K562 (cell line): ENCODE measurements at regions not wholly inside any gene's neighbourhood (a gene's known extent, or its start where the extent isn't known, plus 50 kb on each side); places are given as distances from the start of the nearest gene placed in this dataset.

ENCODE experiments used
- ATAC-seq: fragments of 200-7000 bp; cut with Tn5 transposase; 3 replicates; pipeline ENCODE4 v1.9.1; 2020; ENCODE audit warnings: moderate library complexity
- BruUV-seq: library from RNA; stranded (reverse); fragments of 400-500 nt; replicated peaks from 2 replicates; lab custom pipeline; 2021; lab: Mats Ljungman, UMichigan
- CTCF ChIA-PET: fragments of 300-600 bp; formaldehyde crosslinking; extraction: SDS; loops from one replicate; lab custom pipeline; 2021; ENCODE audit warnings: low intra/inter-chr PET ratio; lab: Yijun Ruan, JAX
- POLR2A ChIA-PET: fragments of 300-600, 350-650 bp; sonication (Branson Sonifier 250); formaldehyde crosslinking; extraction: SDS; loops from one replicate; lab custom pipeline; 2021; ENCODE audit warnings: antibody characterized with exemption, inconsistent platforms; lab: Yijun Ruan, JAX
- DNase-seq, 4 experiments: peaks; one replicate each; pipeline versions ENCODE4 v3.0.0 to v3.0.0-alpha.2; 2011 to 2018; ENCODE audit warnings: low spot score in 3 of 4, mixed read lengths in 3 of 4; ENCODE audit errors: extremely low read depth in 1 of 4
- FAIRE-seq: peaks from 2 replicates; lab custom pipeline; 2011; peaks lifted over from hg19 to GRCh38; lab: Jason Lieb, UNC
- H2AFZ ChIP-seq: 2 replicates; pipeline ENCODE4 v1.6.0; 2011; ENCODE audit warnings: low read depth, low read length, control low read depth, inconsistent platforms
- H3K27ac ChIP-seq: fragments of 200-600 bp; 3 replicates; pipeline ENCODE4 v1.8.0; 2011; ENCODE audit warnings: low read depth, mild to moderate bottlenecking, control low read depth, inconsistent platforms, low read length, moderate library complexity, mixed read lengths; ENCODE audit errors: extremely low read depth
- H3K27me3 ChIP-seq, 2 experiments: fragments of 300-600 bp in 1 of 2; 2 replicates in 1 of 2; 3 replicates in 1 of 2; pipeline versions ENCODE4 v1.6.0 to v1.8.0; 2011; ENCODE audit warnings: inconsistent platforms in 2 of 2, low read length in 2 of 2, mild to moderate bottlenecking in 1 of 2, mixed read lengths in 1 of 2, moderate library complexity in 1 of 2; ENCODE audit not compliant: control insufficient read depth in 2 of 2, insufficient read depth in 2 of 2
- H3K36me3 ChIP-seq: fragments of 300-600 bp; 3 replicates; pipeline ENCODE4 v1.8.0; 2011; ENCODE audit warnings: mild to moderate bottlenecking, low read length, inconsistent platforms; ENCODE audit not compliant: control insufficient read depth, insufficient read depth
- H3K4me1 ChIP-seq, 2 experiments: fragments of 200-600 bp in 1 of 2; replicated peaks in 1 of 2; 2 replicates in 1 of 2; 3 replicates in 1 of 2; pipeline versions ENCODE4 v1.5.1 to v1.8.0; 2011; ENCODE audit warnings: inconsistent platforms in 2 of 2, low read length in 2 of 2, mild to moderate bottlenecking in 1 of 2, mixed read lengths in 1 of 2, moderate library complexity in 1 of 2; ENCODE audit not compliant: control insufficient read depth in 2 of 2, insufficient read depth in 2 of 2
- H3K4me2 ChIP-seq: 2 replicates; pipeline ENCODE4 v1.6.1; 2011; ENCODE audit warnings: low read length, control low read depth, inconsistent platforms, mixed read lengths; ENCODE audit not compliant: insufficient read depth
- H3K4me3 ChIP-seq: fragments of 200-600 bp; sonication (generic), shearing (Covaris generic); 2 replicates; pipeline ENCODE4 v1.5.1; 2016; ENCODE audit warnings: control low read depth, inconsistent platforms
- H3K79me2 ChIP-seq: fragments of 200-600 bp; 3 replicates; pipeline ENCODE4 v1.8.0; 2011; ENCODE audit warnings: low read length, inconsistent platforms; ENCODE audit not compliant: control insufficient read depth, insufficient read depth
- H3K9ac ChIP-seq, 2 experiments: 2 replicates each; pipeline versions ENCODE4 v1.6.0 to v1.6.1; 2011; ENCODE audit warnings: low read depth in 2 of 2, low read length in 2 of 2, control low read depth in 1 of 2, inconsistent platforms in 1 of 2, mild to moderate bottlenecking in 1 of 2, mixed read lengths in 1 of 2; ENCODE audit not compliant: insufficient read depth in 1 of 2
- H3K9me1 ChIP-seq: one replicate; pipeline ENCODE4 v1.6.0; 2011; ENCODE audit warnings: inconsistent platforms, mild to moderate bottlenecking, low read length, moderate library complexity; ENCODE audit not compliant: control insufficient read depth, insufficient read depth
- H3K9me3 ChIP-seq: replicated peaks from 2 replicates; pipeline ENCODE4 v1.5.1; 2011; ENCODE audit warnings: low read depth, low read length, inconsistent platforms; ENCODE audit not compliant: control insufficient read depth, insufficient read depth
- H4K20me1 ChIP-seq: replicated peaks from 2 replicates; pipeline ENCODE4 v1.6.1; 2011; ENCODE audit warnings: low read length, inconsistent platforms, mixed read lengths; ENCODE audit not compliant: control insufficient read depth, insufficient read depth
- CBX8 ChIP-seq: fragments of 200-600 bp; sonication (generic); IDR thresholded peaks from 2 replicates; pipeline ENCODE4 v1.6.1; 2012; ENCODE audit warnings: borderline replicate concordance, mixed run types, low read depth, mild to moderate bottlenecking, moderate library complexity, mixed read lengths, low read length, control low read depth, inconsistent platforms; ENCODE audit not compliant: poor library complexity, severe bottlenecking; ENCODE audit errors: extremely low read depth
- ELK3 ChIP-seq: fragments of 450-650 bp; formaldehyde crosslinking; IDR thresholded peaks from 2 replicates; pipeline ENCODE4 v1.4.0; 2020; ENCODE audit warnings: mild to moderate bottlenecking
- FOXK2 ChIP-seq, 2 experiments: fragments of 450-650 bp; IDR thresholded peaks in 1 of 2; conservative IDR thresholded peaks in 1 of 2; 2 replicates each; pipeline ENCODE4 v1.6.1; 2016; ENCODE audit warnings: low read depth in 2 of 2, mild to moderate bottlenecking in 1 of 2
- HNRNPH1 ChIP-seq: fragments of 200-400 bp; formaldehyde crosslinking; optimal IDR thresholded peaks from 2 replicates; pipeline ENCODE3; 2017; ENCODE audit warnings: low read depth, mild to moderate bottlenecking, low read length, moderate library complexity
- NCOA4 ChIP-seq: fragments of 450-650 bp; IDR thresholded peaks from 2 replicates; pipeline ENCODE4 v1.6.1; 2018; ENCODE audit warnings: mild to moderate bottlenecking; ENCODE audit not compliant: partially characterized antibody
- PML ChIP-seq: IDR thresholded peaks from 2 replicates; pipeline ENCODE4 v1.6.1; 2012; ENCODE audit warnings: low read length, inconsistent platforms
- SMAD4 ChIP-seq: fragments of 250-450 bp; sonication (Bioruptor Pico); conservative IDR thresholded peaks from 2 replicates; pipeline ENCODE4 v1.8.0; 2021; ENCODE audit warnings: inconsistent platforms, mild to moderate bottlenecking, moderate library complexity
- ZNF174 ChIP-seq: fragments of 250-450 bp; sonication (Bioruptor Pico); IDR thresholded peaks from 2 replicates; pipeline ENCODE4 v1.4.0; 2020; ENCODE audit warnings: mild to moderate bottlenecking
- WGBS: fragments of 100-300 bp; shearing (Covaris generic); methylation state at CpG from one replicate; pipeline ENCODE4 v1.1.6; 2016; ENCODE audit warnings: low coverage, mixed read lengths; ENCODE audit not compliant: insufficient coverage; ENCODE audit errors: missing lambda C conversion rate; 5-methylcytosine and 5-hydroxymethylcytosine counted together
- in situ Hi-C: fragments of 300-500 bp; cut with MboI; formaldehyde crosslinking; loops from 4 replicates; pipeline ENCODE4 v1.15.0; 2018; ENCODE audit warnings: inconsistent platforms, mixed read lengths
- intact Hi-C: fragments of 100-400 bp; cut with micrococcal nuclease; formaldehyde crosslinking; loops from 2 replicates; pipeline ENCODE4 v1.14.2; 2022
- TF ChIP-seq, protein P1 (sequence below): fragments of 200-600 bp; sonication (generic); IDR thresholded peaks from one replicate; pipeline ENCODE4 v1.6.1; 2012; ENCODE audit warnings: mild to moderate bottlenecking, low read depth, low read length, inconsistent platforms

DNA sequence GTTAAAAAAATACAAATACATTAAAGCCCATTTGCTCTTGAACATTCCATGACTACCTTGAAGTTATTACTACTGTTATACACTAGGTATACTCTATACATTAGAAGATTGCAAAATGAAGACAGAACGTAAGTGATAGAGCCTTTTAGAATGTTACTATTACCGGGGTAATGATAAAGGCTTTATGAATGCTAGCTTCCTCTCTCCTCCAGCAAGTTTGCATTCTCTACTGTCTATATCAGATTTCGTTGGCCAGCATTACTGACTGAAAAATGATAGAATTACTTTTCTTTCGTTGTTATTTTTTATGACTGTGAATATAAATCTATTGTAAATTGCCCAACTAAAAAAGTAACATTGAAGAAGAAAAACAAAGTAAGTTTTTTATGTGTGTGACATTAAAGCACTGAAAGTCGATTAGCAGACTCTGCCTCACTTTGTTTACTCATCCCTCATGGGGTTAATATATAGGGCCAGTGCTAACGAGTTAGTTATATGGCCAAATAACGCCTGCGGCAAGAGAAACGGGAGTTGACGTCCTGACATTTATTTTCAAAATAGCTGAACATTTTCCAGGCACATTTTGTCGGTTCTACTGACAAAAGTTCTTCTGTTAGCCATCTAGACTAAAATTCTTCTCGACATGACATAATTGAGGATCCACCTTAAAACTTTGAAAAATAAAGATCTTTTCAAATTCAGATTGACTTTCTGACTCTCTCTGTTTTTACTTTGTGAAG lies 163.8 kb upstream of the KITLG start:
- no TSS peak for BruUV-seq
- FAIRE-seq, result no peak
- intact Hi-C loops (no loop called here), in situ Hi-C loops (no loop called here)
- no peak for DNase-seq
- no peak overlapping the region for H3K4me3 ChIP-seq
- H2AFZ ChIP-seq, result no peak overlapping the region
- H3K4me1 ChIP-seq, result no peaks in the 10 kb centered on the region
- ChIA-PET POLR2A (no interaction called here), CTCF (no interaction called here)
- no peaks in the 10 kb centered on the region for H3K36me3 ChIP-seq
- no peaks in the 10 kb centered on the region for H3K9me1 ChIP-seq
- no peak overlapping the region for H3K4me2 ChIP-seq
- no peak overlapping the region for H3K9ac ChIP-seq
- WGBS, result 0% methylated on average over 12 of the region's 12 CpGs
- H3K9me3 ChIP-seq, result no peaks in the 10 kb centered on the region; the same call in 1 of the 2 replicates
- H4K20me1 ChIP-seq, result no peaks in the 10 kb centered on the region
- H3K79me2 ChIP-seq, result no peaks in the 10 kb centered on the region
- no peak for ATAC-seq
- no peaks in the 10 kb centered on the region for H3K27me3 ChIP-seq
- H3K27ac ChIP-seq, result no peak overlapping the region
- TF ChIP-seq, protein P1, sequence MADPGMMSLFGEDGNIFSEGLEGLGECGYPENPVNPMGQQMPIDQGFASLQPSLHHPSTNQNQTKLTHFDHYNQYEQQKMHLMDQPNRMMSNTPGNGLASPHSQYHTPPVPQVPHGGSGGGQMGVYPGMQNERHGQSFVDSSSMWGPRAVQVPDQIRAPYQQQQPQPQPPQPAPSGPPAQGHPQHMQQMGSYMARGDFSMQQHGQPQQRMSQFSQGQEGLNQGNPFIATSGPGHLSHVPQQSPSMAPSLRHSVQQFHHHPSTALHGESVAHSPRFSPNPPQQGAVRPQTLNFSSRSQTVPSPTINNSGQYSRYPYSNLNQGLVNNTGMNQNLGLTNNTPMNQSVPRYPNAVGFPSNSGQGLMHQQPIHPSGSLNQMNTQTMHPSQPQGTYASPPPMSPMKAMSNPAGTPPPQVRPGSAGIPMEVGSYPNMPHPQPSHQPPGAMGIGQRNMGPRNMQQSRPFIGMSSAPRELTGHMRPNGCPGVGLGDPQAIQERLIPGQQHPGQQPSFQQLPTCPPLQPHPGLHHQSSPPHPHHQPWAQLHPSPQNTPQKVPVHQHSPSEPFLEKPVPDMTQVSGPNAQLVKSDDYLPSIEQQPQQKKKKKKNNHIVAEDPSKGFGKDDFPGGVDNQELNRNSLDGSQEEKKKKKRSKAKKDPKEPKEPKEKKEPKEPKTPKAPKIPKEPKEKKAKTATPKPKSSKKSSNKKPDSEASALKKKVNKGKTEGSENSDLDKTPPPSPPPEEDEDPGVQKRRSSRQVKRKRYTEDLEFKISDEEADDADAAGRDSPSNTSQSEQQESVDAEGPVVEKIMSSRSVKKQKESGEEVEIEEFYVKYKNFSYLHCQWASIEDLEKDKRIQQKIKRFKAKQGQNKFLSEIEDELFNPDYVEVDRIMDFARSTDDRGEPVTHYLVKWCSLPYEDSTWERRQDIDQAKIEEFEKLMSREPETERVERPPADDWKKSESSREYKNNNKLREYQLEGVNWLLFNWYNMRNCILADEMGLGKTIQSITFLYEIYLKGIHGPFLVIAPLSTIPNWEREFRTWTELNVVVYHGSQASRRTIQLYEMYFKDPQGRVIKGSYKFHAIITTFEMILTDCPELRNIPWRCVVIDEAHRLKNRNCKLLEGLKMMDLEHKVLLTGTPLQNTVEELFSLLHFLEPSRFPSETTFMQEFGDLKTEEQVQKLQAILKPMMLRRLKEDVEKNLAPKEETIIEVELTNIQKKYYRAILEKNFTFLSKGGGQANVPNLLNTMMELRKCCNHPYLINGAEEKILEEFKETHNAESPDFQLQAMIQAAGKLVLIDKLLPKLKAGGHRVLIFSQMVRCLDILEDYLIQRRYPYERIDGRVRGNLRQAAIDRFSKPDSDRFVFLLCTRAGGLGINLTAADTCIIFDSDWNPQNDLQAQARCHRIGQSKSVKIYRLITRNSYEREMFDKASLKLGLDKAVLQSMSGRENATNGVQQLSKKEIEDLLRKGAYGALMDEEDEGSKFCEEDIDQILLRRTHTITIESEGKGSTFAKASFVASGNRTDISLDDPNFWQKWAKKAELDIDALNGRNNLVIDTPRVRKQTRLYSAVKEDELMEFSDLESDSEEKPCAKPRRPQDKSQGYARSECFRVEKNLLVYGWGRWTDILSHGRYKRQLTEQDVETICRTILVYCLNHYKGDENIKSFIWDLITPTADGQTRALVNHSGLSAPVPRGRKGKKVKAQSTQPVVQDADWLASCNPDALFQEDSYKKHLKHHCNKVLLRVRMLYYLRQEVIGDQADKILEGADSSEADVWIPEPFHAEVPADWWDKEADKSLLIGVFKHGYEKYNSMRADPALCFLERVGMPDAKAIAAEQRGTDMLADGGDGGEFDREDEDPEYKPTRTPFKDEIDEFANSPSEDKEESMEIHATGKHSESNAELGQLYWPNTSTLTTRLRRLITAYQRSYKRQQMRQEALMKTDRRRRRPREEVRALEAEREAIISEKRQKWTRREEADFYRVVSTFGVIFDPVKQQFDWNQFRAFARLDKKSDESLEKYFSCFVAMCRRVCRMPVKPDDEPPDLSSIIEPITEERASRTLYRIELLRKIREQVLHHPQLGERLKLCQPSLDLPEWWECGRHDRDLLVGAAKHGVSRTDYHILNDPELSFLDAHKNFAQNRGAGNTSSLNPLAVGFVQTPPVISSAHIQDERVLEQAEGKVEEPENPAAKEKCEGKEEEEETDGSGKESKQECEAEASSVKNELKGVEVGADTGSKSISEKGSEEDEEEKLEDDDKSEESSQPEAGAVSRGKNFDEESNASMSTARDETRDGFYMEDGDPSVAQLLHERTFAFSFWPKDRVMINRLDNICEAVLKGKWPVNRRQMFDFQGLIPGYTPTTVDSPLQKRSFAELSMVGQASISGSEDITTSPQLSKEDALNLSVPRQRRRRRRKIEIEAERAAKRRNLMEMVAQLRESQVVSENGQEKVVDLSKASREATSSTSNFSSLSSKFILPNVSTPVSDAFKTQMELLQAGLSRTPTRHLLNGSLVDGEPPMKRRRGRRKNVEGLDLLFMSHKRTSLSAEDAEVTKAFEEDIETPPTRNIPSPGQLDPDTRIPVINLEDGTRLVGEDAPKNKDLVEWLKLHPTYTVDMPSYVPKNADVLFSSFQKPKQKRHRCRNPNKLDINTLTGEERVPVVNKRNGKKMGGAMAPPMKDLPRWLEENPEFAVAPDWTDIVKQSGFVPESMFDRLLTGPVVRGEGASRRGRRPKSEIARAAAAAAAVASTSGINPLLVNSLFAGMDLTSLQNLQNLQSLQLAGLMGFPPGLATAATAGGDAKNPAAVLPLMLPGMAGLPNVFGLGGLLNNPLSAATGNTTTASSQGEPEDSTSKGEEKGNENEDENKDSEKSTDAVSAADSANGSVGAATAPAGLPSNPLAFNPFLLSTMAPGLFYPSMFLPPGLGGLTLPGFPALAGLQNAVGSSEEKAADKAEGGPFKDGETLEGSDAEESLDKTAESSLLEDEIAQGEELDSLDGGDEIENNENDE, result no peak
- no peak for TF ChIP-seq PML
- no peak for TF ChIP-seq FOXK2 (conservative IDR thresholded peaks at IDR 0.05 in 1 of 2, IDR thresholded peaks at IDR 0.05 in 1 of 2; ENCODE audit: low read depth in 2 of 2)
- no peak for TF ChIP-seq NCOA4
- TF ChIP-seq CBX8, result no peak
- TF ChIP-seq SMAD4 (CRISPR knock-in tag), result no peak
- TF ChIP-seq ZNF174 (CRISPR knock-in tag), result no peak
- no peak for TF ChIP-seq ELK3
- no peak for TF ChIP-seq HNRNPH1
